Vagina (tissue), 2 donors: ENCODE measurements at regions not wholly inside any gene's neighbourhood (a gene's known extent, or its start where the extent isn't known, plus 50 kb on each side); places are given as distances from the start of the nearest gene placed in this dataset.
A peak's percentile ranks its signal among the peaks of the same experiment; 100 is the strongest.

Source experiments
- DNase-seq, 2 donors: peaks; one replicate each; pipeline ENCODE4 v3.0.0-alpha.2; 2017; ENCODE audit errors: extremely low spot score in 2 of 2
- H3K27ac ChIP-seq: fragments of 200-600 bp; sonication (generic); one replicate; pipeline ENCODE4 v1.5.1; 2019
- H3K27me3 ChIP-seq: fragments of 200-600 bp; sonication (generic); one replicate; pipeline ENCODE4 v1.5.1; 2019
- H3K36me3 ChIP-seq, 2 donors: fragments of 200-600 bp; sonication (generic); one replicate each; pipeline ENCODE4 v1.5.1; 2017 to 2019
- H3K4me1 ChIP-seq: fragments of 200-600 bp; sonication (generic); one replicate; pipeline ENCODE4 v1.5.1; 2019
- H3K4me3 ChIP-seq, 2 donors: fragments of 200-600 bp; sonication (generic); 1 replicate in 1 of 2; 2 replicates in 1 of 2; pipeline ENCODE4 v1.5.1; 2016 to 2019
- H3K9me3 ChIP-seq: fragments of 200-600 bp; sonication (generic); one replicate; pipeline ENCODE4 v1.5.1; 2019
- CTCF ChIP-seq, 3 experiments: fragments of 450-650 bp in 2 of 3; fragments of 200-600 bp in 1 of 3; sonication (generic) in 1 of 3; IDR thresholded peaks; one replicate each; pipeline ENCODE4 v1.5.1; 2017 to 2019; ENCODE audit warnings: antibody characterized with exemption in 3 of 3, mild to moderate bottlenecking in 2 of 3, moderate library complexity in 2 of 3
- POLR2A ChIP-seq, 2 donors: fragments of 450-650 bp; IDR thresholded peaks; one replicate each; pipeline ENCODE4 v1.6.1; 2017; ENCODE audit warnings: antibody characterized with exemption in 2 of 2, mild to moderate bottlenecking in 2 of 2, moderate library complexity in 2 of 2
- POLR2AphosphoS5 ChIP-seq, 2 donors: sonication (generic); formaldehyde crosslinking; IDR thresholded peaks; one replicate each; pipeline ENCODE4 v1.9.0; 2017; ENCODE audit warnings: antibody characterized with exemption in 2 of 2, mild to moderate bottlenecking in 2 of 2, low read depth in 1 of 2; ENCODE audit not compliant: insufficient read depth in 1 of 2
- intact Hi-C: fragments of 100-400 bp; cut with DNase I; formaldehyde crosslinking; loops from one replicate; pipeline ENCODE4 v1.15.1; 2023

- peak in 1 of 2 donors; percentile 36 for TF ChIP-seq POLR2AphosphoS5 (IDR thresholded peaks at IDR 0.05; ENCODE audit: insufficient read depth in 1 of 2, low read depth in 1 of 2)
- TF ChIP-seq CTCF (IDR thresholded peaks at IDR 0.05) = no peak
- Histone ChIP-seq H3K27ac (peak overlapping the region; percentile 52), H3K36me3 (no peaks in the 10 kb centered on the region), H3K4me3 (no peak overlapping the region), H3K9me3 (no peaks in the 10 kb centered on the region), H3K27me3 (no peaks in the 10 kb centered on the region), H3K4me1 (peaks cover 21% of the 10 kb centered on the region)
- no peak for DNase-seq
- intact Hi-C loops = no loop called here
Observed at GRCh38 chr15:98413933-98414546, 234.3 kb upstream of the IGF1R start.

GRCh38 chr15:98416222-98416855 is 232.0 kb upstream of the IGF1R start:
- H3K27ac ChIP-seq = no peak overlapping the region
- no peaks in the 10 kb centered on the region for H3K9me3 ChIP-seq
- H3K4me1 ChIP-seq = peaks cover 27% of the 10 kb centered on the region

GRCh38 chr15:98417346-98417745 is 231.0 kb upstream of the IGF1R start:
- Histone ChIP-seq H3K27me3 (no peaks in the 10 kb centered on the region), H3K4me3 (no peak overlapping the region), H3K36me3 (no peaks in the 10 kb centered on the region), H3K4me1 (peaks cover 33% of the 10 kb centered on the region), H3K9me3 (no peaks in the 10 kb centered on the region), H3K27ac (no peak overlapping the region)
- TF ChIP-seq CTCF (IDR thresholded peaks at IDR 0.05) = no peak
- no peak for TF ChIP-seq POLR2AphosphoS5 (IDR thresholded peaks at IDR 0.05; ENCODE audit: insufficient read depth in 1 of 2, low read depth in 1 of 2)
- TF ChIP-seq POLR2A (IDR thresholded peaks at IDR 0.05) = no peak
- intact Hi-C loops = no loop called here
- no peak for DNase-seq

More at GRCh38 chr15:98416222-98416855, 232.0 kb upstream of the IGF1R start:
- no peak for TF ChIP-seq CTCF (IDR thresholded peaks at IDR 0.05)
- no peak for DNase-seq
- Histone ChIP-seq H3K4me3 (no peak overlapping the region), H3K27me3 (no peaks in the 10 kb centered on the region), H3K36me3 (no peaks in the 10 kb centered on the region)
- intact Hi-C loops = no loop called here

- Histone ChIP-seq H3K4me1 (peaks cover 33% of the 10 kb centered on the region), H3K9me3 (no peaks in the 10 kb centered on the region), H3K27me3 (no peaks in the 10 kb centered on the region), H3K36me3 (no peaks in the 10 kb centered on the region), H3K4me3 (no peak overlapping the region), H3K27ac (no peak overlapping the region)
- no peak for DNase-seq
- intact Hi-C loops = no loop called here
- TF ChIP-seq POLR2A (IDR thresholded peaks at IDR 0.05) = no peak
Observed at GRCh38 chr15:98418122-98418521, 230.2 kb upstream of the IGF1R start.

- H3K27ac ChIP-seq = no peak overlapping the region
- peaks cover 28% of the 10 kb centered on the region for H3K4me1 ChIP-seq
- H3K4me3 ChIP-seq = peak overlapping the region in 1 of 2 donors; percentile 32
- TF ChIP-seq POLR2A (IDR thresholded peaks at IDR 0.05) = no peak
- no peak for TF ChIP-seq CTCF (IDR thresholded peaks at IDR 0.05)
- TF ChIP-seq POLR2AphosphoS5 (IDR thresholded peaks at IDR 0.05; ENCODE audit: insufficient read depth in 1 of 2, low read depth in 1 of 2) = no peak
- H3K36me3 ChIP-seq = no peaks in the 10 kb centered on the region
- no peak for DNase-seq
- intact Hi-C loops = no loop called here
- H3K27me3 ChIP-seq = no peaks in the 10 kb centered on the region
- no peaks in the 10 kb centered on the region for H3K9me3 ChIP-seq
Observed at GRCh38 chr15:98419173-98419780, 229.1 kb upstream of the IGF1R start.
